ENCODE measurements at regions not wholly inside any gene's neighbourhood (a gene's known extent, or its start where the extent isn't known, plus 50 kb on each side); places are given as distances from the start of the nearest gene placed in this dataset.

DNA sequence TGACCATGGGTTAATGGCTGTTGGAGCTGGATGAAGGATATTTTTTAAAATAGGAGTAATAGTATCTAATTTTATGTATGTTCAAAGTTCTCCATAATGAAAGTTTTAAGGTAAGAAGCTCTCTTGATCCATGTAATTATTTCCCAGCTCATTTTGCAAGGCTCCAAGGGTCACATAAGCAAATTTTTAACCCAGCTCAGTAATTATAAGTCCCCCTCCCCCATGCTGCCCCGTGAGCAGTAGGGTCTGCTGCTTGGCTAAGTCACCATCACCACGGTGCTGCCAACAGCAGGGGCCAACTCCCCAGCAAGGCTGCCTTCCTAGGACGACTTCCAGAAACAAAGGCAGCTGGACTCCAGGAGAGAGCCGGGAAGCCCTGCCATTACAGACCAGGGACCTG lies 340.0 kb downstream of the FBXW7 start:
- Histone ChIP-seq H3K4me1 (no peaks in the 10 kb centered on the region), H3K9me3 (no peaks in the 10 kb centered on the region), H3K27ac (no peak overlapping the region), H3K36me3 (no peaks in the 10 kb centered on the region), H3K27me3 (no peaks in the 10 kb centered on the region), H3K4me3 (no peak overlapping the region)
- TF ChIP-seq, protein P1, sequence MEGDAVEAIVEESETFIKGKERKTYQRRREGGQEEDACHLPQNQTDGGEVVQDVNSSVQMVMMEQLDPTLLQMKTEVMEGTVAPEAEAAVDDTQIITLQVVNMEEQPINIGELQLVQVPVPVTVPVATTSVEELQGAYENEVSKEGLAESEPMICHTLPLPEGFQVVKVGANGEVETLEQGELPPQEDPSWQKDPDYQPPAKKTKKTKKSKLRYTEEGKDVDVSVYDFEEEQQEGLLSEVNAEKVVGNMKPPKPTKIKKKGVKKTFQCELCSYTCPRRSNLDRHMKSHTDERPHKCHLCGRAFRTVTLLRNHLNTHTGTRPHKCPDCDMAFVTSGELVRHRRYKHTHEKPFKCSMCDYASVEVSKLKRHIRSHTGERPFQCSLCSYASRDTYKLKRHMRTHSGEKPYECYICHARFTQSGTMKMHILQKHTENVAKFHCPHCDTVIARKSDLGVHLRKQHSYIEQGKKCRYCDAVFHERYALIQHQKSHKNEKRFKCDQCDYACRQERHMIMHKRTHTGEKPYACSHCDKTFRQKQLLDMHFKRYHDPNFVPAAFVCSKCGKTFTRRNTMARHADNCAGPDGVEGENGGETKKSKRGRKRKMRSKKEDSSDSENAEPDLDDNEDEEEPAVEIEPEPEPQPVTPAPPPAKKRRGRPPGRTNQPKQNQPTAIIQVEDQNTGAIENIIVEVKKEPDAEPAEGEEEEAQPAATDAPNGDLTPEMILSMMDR (IDR thresholded peaks at IDR 0.05): no peak
- intact Hi-C loops (cut with DNase I; ENCODE audit: low total_unique reads): no loop called here
- DNase-seq: no peak

DNA sequence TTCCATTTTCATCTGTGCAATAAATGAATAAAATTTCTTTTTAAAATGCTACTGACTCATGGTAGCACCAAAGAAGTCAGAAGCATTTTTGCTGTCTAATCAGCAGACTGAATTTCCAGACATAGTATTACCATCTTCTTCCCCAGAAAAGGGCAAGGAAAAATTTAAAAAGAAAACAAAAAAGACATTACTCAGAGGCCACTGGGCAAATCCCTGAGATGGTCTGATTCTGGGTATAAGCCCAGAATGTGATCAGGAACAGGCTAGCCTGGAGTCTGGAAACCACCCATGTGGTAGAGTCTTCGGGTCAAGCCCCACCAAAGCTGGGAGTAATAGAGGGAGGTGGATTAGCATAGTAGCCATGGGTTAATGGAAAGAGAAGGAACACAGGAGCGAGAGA lies 342.8 kb downstream of the FBXW7 start:
- intact Hi-C loops (cut with DNase I; ENCODE audit: low total_unique reads): no loop called here
- Histone ChIP-seq H3K27ac (no peak overlapping the region), H3K9me3 (no peaks in the 10 kb centered on the region), H3K4me3 (no peak overlapping the region), H3K4me1 (no peaks in the 10 kb centered on the region), H3K27me3 (no peaks in the 10 kb centered on the region), H3K36me3 (no peaks in the 10 kb centered on the region)
- TF ChIP-seq, protein P1 (IDR thresholded peaks at IDR 0.05): no peak
- no peak for DNase-seq

DNA sequence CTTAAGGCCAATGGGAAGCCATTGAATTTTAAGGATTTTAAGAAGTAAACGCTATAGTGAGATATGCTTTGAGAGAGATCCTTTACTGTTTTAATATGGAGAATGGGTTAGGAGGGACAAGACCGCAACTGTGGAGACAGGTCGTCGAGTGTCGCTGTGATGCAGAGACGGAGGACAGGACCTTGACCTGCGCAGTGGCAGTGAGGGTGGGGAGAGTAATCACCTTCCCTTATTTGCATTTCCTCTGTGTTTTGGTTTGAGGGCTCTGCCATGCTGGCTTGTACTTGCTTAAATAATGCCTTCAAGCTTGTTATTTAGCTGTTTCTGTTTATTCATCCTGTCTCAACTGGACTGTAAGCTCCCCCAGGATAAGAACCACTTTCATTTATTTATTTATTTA lies 345.0 kb downstream of the FBXW7 start:
- no peak for DNase-seq
- Histone ChIP-seq H3K27ac (no peak overlapping the region), H3K27me3 (no peaks in the 10 kb centered on the region), H3K4me1 (no peaks in the 10 kb centered on the region), H3K9me3 (no peaks in the 10 kb centered on the region), H3K36me3 (no peaks in the 10 kb centered on the region), H3K4me3 (no peak overlapping the region)
- TF ChIP-seq, protein P1 (IDR thresholded peaks at IDR 0.05): no peak
- intact Hi-C loops (cut with DNase I; ENCODE audit: low total_unique reads): no loop called here

DNA sequence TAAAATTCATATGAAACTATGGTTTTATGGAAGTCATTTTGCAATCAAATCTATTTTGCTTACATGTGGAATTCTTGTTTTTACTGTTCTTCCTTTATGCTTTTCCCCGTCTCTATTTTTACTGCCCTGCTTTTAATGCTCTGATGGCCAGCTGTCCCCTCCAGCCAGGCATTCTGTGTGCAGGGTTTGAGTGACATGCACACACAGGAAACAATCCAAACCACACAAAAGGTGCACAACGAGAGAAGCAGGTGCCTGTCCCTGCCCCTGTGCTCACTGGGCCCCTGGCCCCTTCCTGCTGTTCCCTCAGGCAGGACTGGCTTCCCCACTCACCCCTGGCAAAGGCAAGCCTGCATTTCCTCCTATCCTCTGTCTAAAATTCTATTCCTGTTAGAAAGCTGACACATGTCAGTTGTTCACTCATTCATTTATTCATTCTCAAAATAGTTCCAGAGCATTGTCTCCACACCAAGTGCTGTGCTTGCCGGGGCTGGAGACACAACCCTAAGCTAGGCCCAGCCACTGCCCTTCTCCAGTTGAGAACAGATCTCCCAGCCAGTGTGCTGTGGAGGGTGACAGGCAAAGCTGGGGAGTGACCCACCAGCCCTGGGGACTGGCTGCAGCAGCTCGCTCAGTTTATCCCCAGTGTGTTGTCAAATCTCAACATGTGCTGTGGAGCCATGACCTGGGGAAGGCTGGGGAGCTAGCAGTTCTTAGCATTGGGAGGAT lies 346.3 kb downstream of the FBXW7 start:
- no peak overlapping the region for H3K27ac ChIP-seq
- no peaks in the 10 kb centered on the region for H3K36me3 ChIP-seq
- no peak for DNase-seq
- TF ChIP-seq, protein P1 (IDR thresholded peaks at IDR 0.05): no peak
- no peaks in the 10 kb centered on the region for H3K4me1 ChIP-seq
- no peaks in the 10 kb centered on the region for H3K9me3 ChIP-seq
- no peak overlapping the region for H3K4me3 ChIP-seq
- intact Hi-C loops (cut with DNase I; ENCODE audit: low total_unique reads): no loop called here
- H3K27me3 ChIP-seq: no peaks in the 10 kb centered on the region

DNA sequence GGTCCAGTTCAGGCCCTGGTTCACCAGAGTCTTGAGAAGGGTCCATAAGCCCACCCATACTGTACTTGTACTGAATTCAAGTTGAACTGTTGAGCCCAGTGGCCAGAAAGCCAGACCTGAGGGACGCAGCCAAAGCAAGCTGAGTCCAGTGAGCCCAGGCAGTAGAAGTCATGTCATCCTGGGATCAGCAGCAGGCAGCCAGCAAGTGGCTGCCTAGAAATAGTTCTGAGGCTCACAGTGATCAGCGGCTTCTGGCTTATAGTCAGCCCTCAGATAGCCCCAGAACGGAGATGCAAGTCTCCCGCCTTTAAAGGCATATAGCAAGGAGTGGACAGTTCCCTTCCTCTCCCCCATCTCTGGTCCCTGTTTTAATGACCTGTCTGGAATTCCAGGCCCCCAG lies 347.1 kb downstream of the FBXW7 start:
- H3K27ac ChIP-seq: no peak overlapping the region
- no peaks in the 10 kb centered on the region for H3K36me3 ChIP-seq
- no peak overlapping the region for H3K4me3 ChIP-seq
- no peaks in the 10 kb centered on the region for H3K4me1 ChIP-seq
- intact Hi-C loops (cut with DNase I; ENCODE audit: low total_unique reads): no loop called here
- no peaks in the 10 kb centered on the region for H3K9me3 ChIP-seq
- TF ChIP-seq, protein P1 (IDR thresholded peaks at IDR 0.05): no peak
- H3K27me3 ChIP-seq: no peaks in the 10 kb centered on the region
- DNase-seq: no peak

DNA sequence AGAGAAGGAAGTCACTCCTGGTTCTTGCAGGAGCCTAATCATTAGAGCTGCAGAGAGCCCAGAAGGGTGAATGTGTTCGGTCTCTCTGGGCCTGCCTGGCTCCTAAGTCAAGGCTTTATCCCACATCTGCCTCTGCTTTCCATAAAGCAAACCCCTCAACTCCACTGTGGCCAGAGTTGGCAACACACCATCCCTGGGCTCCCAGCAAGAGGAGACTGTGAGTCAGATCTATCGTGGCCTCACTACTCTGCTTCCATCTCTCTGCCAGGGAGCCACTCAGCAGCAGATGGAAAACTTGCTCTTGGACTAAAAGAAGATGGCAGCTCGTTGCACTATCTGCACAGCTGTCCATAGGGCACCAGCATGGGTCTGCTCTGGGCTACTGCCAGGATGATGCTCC lies 348.2 kb downstream of the FBXW7 start:
- no peaks in the 10 kb centered on the region for H3K4me1 ChIP-seq
- H3K27me3 ChIP-seq: no peaks in the 10 kb centered on the region
- no peak overlapping the region for H3K27ac ChIP-seq
- H3K4me3 ChIP-seq: no peak overlapping the region
- no peak for DNase-seq
- no peaks in the 10 kb centered on the region for H3K9me3 ChIP-seq
- no peaks in the 10 kb centered on the region for H3K36me3 ChIP-seq
- TF ChIP-seq, protein P1 (IDR thresholded peaks at IDR 0.05): no peak
- intact Hi-C loops (cut with DNase I; ENCODE audit: low total_unique reads): no loop called here
